A549 (cell line): ENCODE measurements at regions not wholly inside any gene's neighbourhood (a gene's known extent, or its start where the extent isn't known, plus 50 kb on each side); places are given as distances from the start of the nearest gene placed in this dataset.

Source experiments
- ATAC-seq, 2 experiments: fragments of 200-7000 bp in 1 of 2; fragments of >200 bp in 1 of 2; cut with Nextera tagmentation in 1 of 2; cut with Tn5 transposase in 1 of 2; 3 replicates each; pipeline versions ENCODE4 v1.8.0 to v1.9.1; 2018 to 2020; ENCODE audit warnings: mild to moderate bottlenecking in 1 of 2, moderate library complexity in 1 of 2
- CTCF ChIA-PET: fragments of 300-600 bp; sonication (Branson Sonifier 250); formaldehyde crosslinking; extraction: SDS; loops from one replicate; lab custom pipeline; 2021; ENCODE audit warnings: antibody characterized with exemption, inconsistent platforms; lab: Yijun Ruan, JAX
- POLR2A ChIA-PET: fragments of 350-600 bp; formaldehyde crosslinking; extraction: SDS; loops from one replicate; lab custom pipeline; 2021; ENCODE audit warnings: antibody characterized with exemption, inconsistent platforms; lab: Yijun Ruan, JAX
- DNase-seq, 2 experiments: peaks; one replicate each; pipeline versions ENCODE4 v3.0.0 to v3.0.0-alpha.2; 2011 to 2016; ENCODE audit warnings: low read depth in 1 of 2, low spot score in 1 of 2
- FAIRE-seq: peaks from 2 replicates; lab custom pipeline; 2011; peaks lifted over from hg19 to GRCh38; lab: Jason Lieb, UNC
- H3K27ac ChIP-seq, 2 experiments: fragments of >200 bp; sonication (Bioruptor Twin); formaldehyde crosslinking; 3 replicates each; pipeline ENCODE4 v1.5.1; 2016 to 2017
- H3K4me1 ChIP-seq: fragments of >200 bp; sonication (Bioruptor Twin); formaldehyde crosslinking; 3 replicates; pipeline ENCODE4 v1.6.1; 2016
- H3K4me2 ChIP-seq: fragments of >200 bp; sonication (Bioruptor Twin); formaldehyde crosslinking; 3 replicates; pipeline ENCODE4 v1.6.1; 2016
- H3K4me3 ChIP-seq: fragments of >200 bp; sonication (Bioruptor Twin); formaldehyde crosslinking; 3 replicates; pipeline ENCODE4 v1.5.1; 2016
- H3K9me3 ChIP-seq: fragments of >200 bp; sonication (Bioruptor Twin); formaldehyde crosslinking; 3 replicates; pipeline ENCODE4 v1.6.1; 2016
- CHD2 ChIP-seq: fragments of 150-350 bp; IDR thresholded peaks from 2 replicates; pipeline ENCODE4 v1.6.1; 2014; ENCODE audit warnings: low read length; ENCODE audit not compliant: partially characterized antibody
- EHF ChIP-seq: fragments of 250-450 bp; sonication (Bioruptor Pico); IDR thresholded peaks from 2 replicates; pipeline ENCODE4 v1.5.0; 2020; ENCODE audit warnings: mild to moderate bottlenecking
- HDAC2 ChIP-seq: fragments of 200-600 bp; sonication (generic); IDR thresholded peaks from 2 replicates; pipeline ENCODE4 v1.6.1; 2016
- JUN ChIP-seq, 2 experiments: fragments of >200 bp; sonication (Bioruptor Twin); formaldehyde crosslinking; IDR thresholded peaks; 2 replicates in 1 of 2; 3 replicates in 1 of 2; pipeline ENCODE4 v1.6.1; 2016 to 2017
- MAFK ChIP-seq: fragments of 450-650 bp; IDR thresholded peaks from 2 replicates; pipeline ENCODE4 v1.6.1; 2014; ENCODE audit not compliant: partially characterized antibody
- NFE2L2 ChIP-seq: fragments of 150-350 bp; conservative IDR thresholded peaks from 2 replicates; pipeline ENCODE4 v1.6.1; 2014; ENCODE audit warnings: low read length
- NR3C1 ChIP-seq: fragments of >200 bp; sonication (Bioruptor Twin); formaldehyde crosslinking; IDR thresholded peaks from 3 replicates; pipeline ENCODE4 v1.6.1; 2017
- POLR2AphosphoS2 ChIP-seq: conservative IDR thresholded peaks from 2 replicates; pipeline ENCODE4 v1.6.1; 2012; ENCODE audit warnings: low read length, improper control_type of control experiment, inconsistent platforms
- RAD21 ChIP-seq, 2 experiments: fragments of >200 bp in 1 of 2; sonication (Bioruptor Twin) in 1 of 2; formaldehyde crosslinking in 1 of 2; IDR thresholded peaks in 1 of 2; conservative IDR thresholded peaks in 1 of 2; 2 replicates in 1 of 2; 3 replicates in 1 of 2; pipeline ENCODE4 v1.6.1; 2012 to 2018; ENCODE audit warnings: inconsistent platforms in 1 of 2
- RCOR1 ChIP-seq: fragments of 150-350 bp; IDR thresholded peaks from 2 replicates; pipeline ENCODE4 v1.6.1; 2014; ENCODE audit warnings: antibody characterized with exemption, low read length, low read depth
- SMC3 ChIP-seq: fragments of >200 bp; sonication (Bioruptor Twin); formaldehyde crosslinking; IDR thresholded peaks from 3 replicates; pipeline ENCODE4 v1.6.1; 2018; ENCODE audit warnings: inconsistent platforms
- TP53 ChIP-seq: fragments of 250-450 bp; sonication (Bioruptor Pico); IDR thresholded peaks from 2 replicates; pipeline ENCODE4 v1.5.0; 2021; ENCODE audit warnings: mild to moderate bottlenecking, moderate library complexity
- ZFP36 ChIP-seq: fragments of 450-650 bp; IDR thresholded peaks from 2 replicates; pipeline ENCODE4 v1.6.1; 2014; ENCODE audit warnings: borderline replicate concordance; ENCODE audit not compliant: partially characterized antibody
- WGBS: methylation state at CpG from one replicate; pipeline ENCODE4 v1.1.6; 2017; ENCODE audit errors: missing lambda C conversion rate; 5-methylcytosine and 5-hydroxymethylcytosine counted together
- TF ChIP-seq, protein P1 (sequence below): fragments of 200-600 bp; sonication (generic); IDR thresholded peaks from 2 replicates; pipeline ENCODE4 v1.6.1; 2016; ENCODE audit warnings: antibody characterized with exemption, mild to moderate bottlenecking, moderate library complexity
- TF ChIP-seq, protein P2 (sequence below): IDR thresholded peaks from 2 replicates; pipeline ENCODE4 v1.6.1; 2012
- TF ChIP-seq, protein P3 (sequence below): fragments of 250-450 bp; sonication (Bioruptor Pico); IDR thresholded peaks from 2 replicates; pipeline ENCODE4 v1.5.0; 2021; ENCODE audit warnings: mild to moderate bottlenecking, moderate library complexity, borderline replicate concordance
- TF ChIP-seq, protein P4 (sequence below): fragments of >200 bp; sonication (Bioruptor Twin); formaldehyde crosslinking; IDR thresholded peaks from 3 replicates; pipeline ENCODE4 v1.5.1; 2016
- TF ChIP-seq, protein P5 (sequence below): fragments of 150-350 bp; IDR thresholded peaks from 2 replicates; pipeline ENCODE4 v1.6.1; 2014; ENCODE audit warnings: low read depth, mild to moderate bottlenecking, low read length

DNA sequence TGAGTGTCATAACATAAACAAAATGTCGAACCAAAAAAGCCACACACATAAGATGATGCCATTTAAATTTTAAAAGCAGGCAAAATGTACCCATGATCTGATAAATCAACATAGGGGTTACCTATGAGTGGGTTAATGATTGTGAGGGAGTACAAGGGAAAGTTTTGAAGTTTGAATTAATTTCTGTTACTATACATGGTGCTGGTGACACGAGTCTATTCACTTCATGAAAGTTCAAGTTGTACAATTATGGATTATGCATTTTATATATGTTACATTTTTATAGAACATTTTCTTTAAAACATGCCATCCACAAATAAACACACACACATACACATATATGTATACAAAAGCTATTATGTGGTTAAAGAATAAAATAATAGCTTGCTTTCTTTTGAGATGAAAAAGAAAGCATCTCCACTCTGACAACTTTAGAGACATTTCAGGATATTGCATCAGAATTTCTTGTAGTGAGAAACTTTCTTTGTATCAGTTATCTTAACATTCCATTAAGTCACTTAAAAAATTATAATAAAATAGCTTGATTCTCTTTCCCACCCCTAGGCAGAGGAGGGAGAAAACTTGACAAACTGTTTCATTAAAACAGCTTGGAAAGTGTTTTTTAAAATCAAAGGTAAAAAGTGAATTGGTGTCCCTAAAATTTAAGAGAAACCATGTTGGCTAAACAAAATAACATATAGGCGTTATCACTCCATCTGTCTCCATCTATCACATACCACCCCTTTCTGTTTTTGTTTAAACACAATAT is 891.8 kb upstream of the NDST4 start:
- Histone ChIP-seq H3K4me2 (no peak overlapping the region), H3K4me3 (no peak overlapping the region), H3K9me3 (no peaks in the 10 kb centered on the region), H3K4me1 (no peaks in the 10 kb centered on the region)
- no peak for FAIRE-seq
- TF ChIP-seq NFE2L2 (no peak), CHD2 (no peak), JUN (IDR thresholded peaks at IDR 0.05) (no peak), POLR2AphosphoS2 (no peak), TP53 (no peak), HDAC2 (no peak), SMC3 (no peak), ZFP36 (no peak), EHF (CRISPR knock-in tag) (no peak), NR3C1 (no peak), RCOR1 (no peak), MAFK (no peak), RAD21 (conservative IDR thresholded peaks at IDR 0.05 in 1 of 2, IDR thresholded peaks at IDR 0.05 in 1 of 2) (no peak)
- TF ChIP-seq, protein P1, sequence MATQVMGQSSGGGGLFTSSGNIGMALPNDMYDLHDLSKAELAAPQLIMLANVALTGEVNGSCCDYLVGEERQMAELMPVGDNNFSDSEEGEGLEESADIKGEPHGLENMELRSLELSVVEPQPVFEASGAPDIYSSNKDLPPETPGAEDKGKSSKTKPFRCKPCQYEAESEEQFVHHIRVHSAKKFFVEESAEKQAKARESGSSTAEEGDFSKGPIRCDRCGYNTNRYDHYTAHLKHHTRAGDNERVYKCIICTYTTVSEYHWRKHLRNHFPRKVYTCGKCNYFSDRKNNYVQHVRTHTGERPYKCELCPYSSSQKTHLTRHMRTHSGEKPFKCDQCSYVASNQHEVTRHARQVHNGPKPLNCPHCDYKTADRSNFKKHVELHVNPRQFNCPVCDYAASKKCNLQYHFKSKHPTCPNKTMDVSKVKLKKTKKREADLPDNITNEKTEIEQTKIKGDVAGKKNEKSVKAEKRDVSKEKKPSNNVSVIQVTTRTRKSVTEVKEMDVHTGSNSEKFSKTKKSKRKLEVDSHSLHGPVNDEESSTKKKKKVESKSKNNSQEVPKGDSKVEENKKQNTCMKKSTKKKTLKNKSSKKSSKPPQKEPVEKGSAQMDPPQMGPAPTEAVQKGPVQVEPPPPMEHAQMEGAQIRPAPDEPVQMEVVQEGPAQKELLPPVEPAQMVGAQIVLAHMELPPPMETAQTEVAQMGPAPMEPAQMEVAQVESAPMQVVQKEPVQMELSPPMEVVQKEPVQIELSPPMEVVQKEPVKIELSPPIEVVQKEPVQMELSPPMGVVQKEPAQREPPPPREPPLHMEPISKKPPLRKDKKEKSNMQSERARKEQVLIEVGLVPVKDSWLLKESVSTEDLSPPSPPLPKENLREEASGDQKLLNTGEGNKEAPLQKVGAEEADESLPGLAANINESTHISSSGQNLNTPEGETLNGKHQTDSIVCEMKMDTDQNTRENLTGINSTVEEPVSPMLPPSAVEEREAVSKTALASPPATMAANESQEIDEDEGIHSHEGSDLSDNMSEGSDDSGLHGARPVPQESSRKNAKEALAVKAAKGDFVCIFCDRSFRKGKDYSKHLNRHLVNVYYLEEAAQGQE, result no peak
- TF ChIP-seq, protein P2, sequence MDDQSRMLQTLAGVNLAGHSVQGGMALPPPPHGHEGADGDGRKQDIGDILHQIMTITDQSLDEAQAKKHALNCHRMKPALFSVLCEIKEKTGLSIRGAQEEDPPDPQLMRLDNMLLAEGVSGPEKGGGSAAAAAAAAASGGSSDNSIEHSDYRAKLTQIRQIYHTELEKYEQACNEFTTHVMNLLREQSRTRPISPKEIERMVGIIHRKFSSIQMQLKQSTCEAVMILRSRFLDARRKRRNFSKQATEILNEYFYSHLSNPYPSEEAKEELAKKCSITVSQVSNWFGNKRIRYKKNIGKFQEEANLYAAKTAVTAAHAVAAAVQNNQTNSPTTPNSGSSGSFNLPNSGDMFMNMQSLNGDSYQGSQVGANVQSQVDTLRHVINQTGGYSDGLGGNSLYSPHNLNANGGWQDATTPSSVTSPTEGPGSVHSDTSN, result no peak
- TF ChIP-seq, protein P3, sequence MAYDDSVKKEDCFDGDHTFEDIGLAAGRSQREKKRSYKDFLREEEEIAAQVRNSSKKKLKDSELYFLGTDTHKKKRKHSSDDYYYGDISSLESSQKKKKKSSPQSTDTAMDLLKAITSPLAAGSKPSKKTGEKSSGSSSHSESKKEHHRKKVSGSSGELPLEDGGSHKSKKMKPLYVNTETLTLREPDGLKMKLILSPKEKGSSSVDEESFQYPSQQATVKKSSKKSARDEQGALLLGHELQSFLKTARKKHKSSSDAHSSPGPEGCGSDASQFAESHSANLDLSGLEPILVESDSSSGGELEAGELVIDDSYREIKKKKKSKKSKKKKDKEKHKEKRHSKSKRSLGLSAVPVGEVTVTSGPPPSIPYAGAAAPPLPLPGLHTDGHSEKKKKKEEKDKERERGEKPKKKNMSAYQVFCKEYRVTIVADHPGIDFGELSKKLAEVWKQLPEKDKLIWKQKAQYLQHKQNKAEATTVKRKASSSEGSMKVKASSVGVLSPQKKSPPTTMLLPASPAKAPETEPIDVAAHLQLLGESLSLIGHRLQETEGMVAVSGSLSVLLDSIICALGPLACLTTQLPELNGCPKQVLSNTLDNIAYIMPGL (CRISPR knock-in tag), result no peak
- TF ChIP-seq, protein P4, sequence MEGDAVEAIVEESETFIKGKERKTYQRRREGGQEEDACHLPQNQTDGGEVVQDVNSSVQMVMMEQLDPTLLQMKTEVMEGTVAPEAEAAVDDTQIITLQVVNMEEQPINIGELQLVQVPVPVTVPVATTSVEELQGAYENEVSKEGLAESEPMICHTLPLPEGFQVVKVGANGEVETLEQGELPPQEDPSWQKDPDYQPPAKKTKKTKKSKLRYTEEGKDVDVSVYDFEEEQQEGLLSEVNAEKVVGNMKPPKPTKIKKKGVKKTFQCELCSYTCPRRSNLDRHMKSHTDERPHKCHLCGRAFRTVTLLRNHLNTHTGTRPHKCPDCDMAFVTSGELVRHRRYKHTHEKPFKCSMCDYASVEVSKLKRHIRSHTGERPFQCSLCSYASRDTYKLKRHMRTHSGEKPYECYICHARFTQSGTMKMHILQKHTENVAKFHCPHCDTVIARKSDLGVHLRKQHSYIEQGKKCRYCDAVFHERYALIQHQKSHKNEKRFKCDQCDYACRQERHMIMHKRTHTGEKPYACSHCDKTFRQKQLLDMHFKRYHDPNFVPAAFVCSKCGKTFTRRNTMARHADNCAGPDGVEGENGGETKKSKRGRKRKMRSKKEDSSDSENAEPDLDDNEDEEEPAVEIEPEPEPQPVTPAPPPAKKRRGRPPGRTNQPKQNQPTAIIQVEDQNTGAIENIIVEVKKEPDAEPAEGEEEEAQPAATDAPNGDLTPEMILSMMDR, result no peak
- TF ChIP-seq, protein P5, sequence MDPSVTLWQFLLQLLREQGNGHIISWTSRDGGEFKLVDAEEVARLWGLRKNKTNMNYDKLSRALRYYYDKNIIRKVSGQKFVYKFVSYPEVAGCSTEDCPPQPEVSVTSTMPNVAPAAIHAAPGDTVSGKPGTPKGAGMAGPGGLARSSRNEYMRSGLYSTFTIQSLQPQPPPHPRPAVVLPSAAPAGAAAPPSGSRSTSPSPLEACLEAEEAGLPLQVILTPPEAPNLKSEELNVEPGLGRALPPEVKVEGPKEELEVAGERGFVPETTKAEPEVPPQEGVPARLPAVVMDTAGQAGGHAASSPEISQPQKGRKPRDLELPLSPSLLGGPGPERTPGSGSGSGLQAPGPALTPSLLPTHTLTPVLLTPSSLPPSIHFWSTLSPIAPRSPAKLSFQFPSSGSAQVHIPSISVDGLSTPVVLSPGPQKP, result no peak
- TF ChIP-seq, all 56 proteins: peak for 0
- ATAC-seq (no peak), DNase-seq (no peak)
- CTCF ChIA-PET, result no interaction called here
- POLR2A ChIA-PET, result no interaction called here
- H3K27ac ChIP-seq, result no peak overlapping the region
- 7% methylated on average over 3 of the region's 3 CpGs for WGBS
